ENCODE measurements at regions not wholly inside any gene's neighbourhood (a gene's known extent, or its start where the extent isn't known, plus 50 kb on each side); places are given as distances from the start of the nearest gene placed in this dataset.

DNA sequence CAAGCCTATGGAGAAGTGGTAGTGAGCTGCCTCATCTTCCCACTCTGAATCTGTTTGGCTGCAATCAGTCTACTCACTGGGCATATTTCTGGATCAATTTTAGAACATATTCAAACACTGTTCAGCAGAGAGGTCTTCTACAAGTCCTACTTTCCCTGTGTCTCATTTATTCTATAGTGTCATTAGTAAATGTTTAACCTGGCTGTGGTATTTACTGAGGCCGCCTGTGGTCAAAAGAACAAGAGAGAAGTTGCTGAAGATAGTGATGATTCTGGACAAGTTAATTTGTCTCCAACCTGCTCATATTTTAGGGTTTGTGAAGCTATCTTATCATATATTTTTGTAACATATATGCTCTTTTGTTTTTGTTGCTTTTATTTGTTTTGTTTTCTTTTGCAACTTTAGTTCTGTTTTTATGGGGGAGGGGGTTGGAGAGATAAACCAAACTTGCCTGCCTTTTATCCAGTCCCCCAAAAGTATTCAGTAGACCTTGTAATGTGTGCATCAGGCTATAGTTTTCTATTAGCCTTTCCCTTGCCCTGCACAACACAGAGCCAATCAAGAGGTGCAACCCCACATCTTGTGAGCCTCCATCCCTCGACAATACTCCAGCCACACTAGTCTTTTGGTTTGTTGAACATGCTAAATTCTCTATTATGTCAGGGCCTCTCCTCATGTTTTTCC is 362.8 kb upstream of the MBL2 start:
- Histone ChIP-seq H3K9me3 (ENCODE audit: control insufficient read depth, low read length) (no peaks in the 10 kb centered on the region), H3K27ac (ENCODE audit: low read depth, low read length) (no peak overlapping the region), H3K36me3 (ENCODE audit: control insufficient read depth, insufficient read depth, low read length) (no peaks in the 10 kb centered on the region), H3K4me3 (ENCODE audit: low read length) (no peak overlapping the region), H3K9ac (ENCODE audit: extremely low read depth, low read length, poor library complexity, severe bottlenecking) (no peak overlapping the region), H3K4me1 (ENCODE audit: control insufficient read depth, insufficient read depth, low read length) (no peaks in the 10 kb centered on the region), H3K27me3 (ENCODE audit: control insufficient read depth, insufficient read depth, low read length, poor library complexity, severe bottlenecking) (no peaks in the 10 kb centered on the region)
- no peaks in the 10 kb centered on the region for H3K36me3 Mint-ChIP-seq (ENCODE audit: low read depth)
- H3K9me3 Mint-ChIP-seq: no peaks in the 10 kb centered on the region
- H3K4me3 Mint-ChIP-seq: no peak overlapping the region
- peaks cover 13% of the 10 kb centered on the region for H3K4me1 Mint-ChIP-seq
- WGBS, 2 experiments (ENCODE audit: insufficient coverage in 1 of 2, insufficient read length in 1 of 2): 96 to 100% methylated on average over 1 to 2 of the region's 2 CpGs
- H3K27ac Mint-ChIP-seq: no peak overlapping the region
- DNase-seq: no peak
- no peaks in the 10 kb centered on the region for H3K27me3 Mint-ChIP-seq (ENCODE audit: insufficient read depth)
- TF ChIP-seq, protein P1, sequence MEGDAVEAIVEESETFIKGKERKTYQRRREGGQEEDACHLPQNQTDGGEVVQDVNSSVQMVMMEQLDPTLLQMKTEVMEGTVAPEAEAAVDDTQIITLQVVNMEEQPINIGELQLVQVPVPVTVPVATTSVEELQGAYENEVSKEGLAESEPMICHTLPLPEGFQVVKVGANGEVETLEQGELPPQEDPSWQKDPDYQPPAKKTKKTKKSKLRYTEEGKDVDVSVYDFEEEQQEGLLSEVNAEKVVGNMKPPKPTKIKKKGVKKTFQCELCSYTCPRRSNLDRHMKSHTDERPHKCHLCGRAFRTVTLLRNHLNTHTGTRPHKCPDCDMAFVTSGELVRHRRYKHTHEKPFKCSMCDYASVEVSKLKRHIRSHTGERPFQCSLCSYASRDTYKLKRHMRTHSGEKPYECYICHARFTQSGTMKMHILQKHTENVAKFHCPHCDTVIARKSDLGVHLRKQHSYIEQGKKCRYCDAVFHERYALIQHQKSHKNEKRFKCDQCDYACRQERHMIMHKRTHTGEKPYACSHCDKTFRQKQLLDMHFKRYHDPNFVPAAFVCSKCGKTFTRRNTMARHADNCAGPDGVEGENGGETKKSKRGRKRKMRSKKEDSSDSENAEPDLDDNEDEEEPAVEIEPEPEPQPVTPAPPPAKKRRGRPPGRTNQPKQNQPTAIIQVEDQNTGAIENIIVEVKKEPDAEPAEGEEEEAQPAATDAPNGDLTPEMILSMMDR (conservative IDR thresholded peaks at IDR 0.05): no peak

DNA sequence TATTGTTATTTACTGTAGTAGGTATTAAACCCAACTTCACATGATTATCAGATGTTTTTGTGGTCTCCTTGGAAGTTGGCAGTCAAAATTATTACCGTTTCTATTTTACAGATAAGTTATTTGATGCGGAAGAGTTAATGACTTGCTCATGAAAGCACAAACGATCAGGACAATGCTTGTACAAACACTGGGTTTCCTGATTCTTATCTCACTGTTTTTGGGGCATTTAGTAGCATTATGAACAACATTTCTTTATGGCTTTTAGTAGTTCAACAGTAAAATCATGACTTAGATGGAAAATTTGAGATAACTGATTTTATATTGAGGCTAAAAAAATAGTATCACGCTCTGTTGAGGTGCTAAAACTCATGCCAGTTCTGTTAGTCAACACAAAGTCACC is 361.5 kb upstream of the MBL2 start:
- H3K36me3 Mint-ChIP-seq (ENCODE audit: low read depth): no peaks in the 10 kb centered on the region
- Histone ChIP-seq H3K9ac (ENCODE audit: extremely low read depth, low read length, poor library complexity, severe bottlenecking) (no peak overlapping the region), H3K4me1 (ENCODE audit: control insufficient read depth, insufficient read depth, low read length) (no peaks in the 10 kb centered on the region), H3K27me3 (ENCODE audit: control insufficient read depth, insufficient read depth, low read length, poor library complexity, severe bottlenecking) (no peaks in the 10 kb centered on the region), H3K9me3 (ENCODE audit: control insufficient read depth, low read length) (no peaks in the 10 kb centered on the region), H3K4me3 (ENCODE audit: low read length) (no peak overlapping the region), H3K36me3 (ENCODE audit: control insufficient read depth, insufficient read depth, low read length) (no peaks in the 10 kb centered on the region), H3K27ac (ENCODE audit: low read depth, low read length) (no peak overlapping the region)
- H3K27me3 Mint-ChIP-seq (ENCODE audit: insufficient read depth): no peaks in the 10 kb centered on the region
- no peak for DNase-seq
- H3K9me3 Mint-ChIP-seq: no peaks in the 10 kb centered on the region
- peaks cover 11% of the 10 kb centered on the region for H3K4me1 Mint-ChIP-seq
- H3K4me3 Mint-ChIP-seq: no peak overlapping the region
- TF ChIP-seq, protein P1 (conservative IDR thresholded peaks at IDR 0.05): no peak
- whole genome bisulfite sequencing, 2 experiments (ENCODE audit: insufficient coverage in 1 of 2, insufficient read length in 1 of 2): 94% methylated on average over 3 to 4 of the region's 4 CpGs
- H3K27ac Mint-ChIP-seq: no peak overlapping the region

DNA sequence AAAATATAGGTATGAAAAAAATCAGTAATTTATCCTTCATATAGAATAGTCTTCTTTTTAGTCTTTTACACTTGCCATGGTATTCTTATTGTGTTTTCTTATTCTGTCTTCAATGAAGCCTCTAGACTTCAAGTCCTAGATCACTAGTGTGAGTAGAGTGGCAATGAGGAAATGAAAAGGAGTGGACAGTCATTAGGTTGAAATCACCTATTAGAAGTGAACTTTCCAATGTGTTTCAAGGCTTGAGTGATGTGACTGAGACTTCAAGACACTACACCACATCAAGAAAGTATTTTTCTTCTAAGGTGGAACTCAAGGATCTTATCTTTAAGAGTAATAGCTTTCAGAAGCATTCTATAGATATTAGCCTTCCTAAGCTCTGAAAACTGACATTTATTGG is 357.8 kb upstream of the MBL2 start:
- no peak for DNase-seq
- no peaks in the 10 kb centered on the region for H3K27me3 Mint-ChIP-seq (ENCODE audit: insufficient read depth)
- peaks cover 2% of the 10 kb centered on the region for H3K9me3 Mint-ChIP-seq
- Histone ChIP-seq H3K27me3 (ENCODE audit: control insufficient read depth, insufficient read depth, low read length, poor library complexity, severe bottlenecking) (no peaks in the 10 kb centered on the region), H3K9me3 (ENCODE audit: control insufficient read depth, low read length) (no peaks in the 10 kb centered on the region), H3K4me1 (ENCODE audit: control insufficient read depth, insufficient read depth, low read length) (no peaks in the 10 kb centered on the region), H3K36me3 (ENCODE audit: control insufficient read depth, insufficient read depth, low read length) (no peaks in the 10 kb centered on the region), H3K27ac (ENCODE audit: low read depth, low read length) (no peak overlapping the region), H3K9ac (ENCODE audit: extremely low read depth, low read length, poor library complexity, severe bottlenecking) (no peak overlapping the region), H3K4me3 (ENCODE audit: low read length) (no peak overlapping the region)
- H3K36me3 Mint-ChIP-seq (ENCODE audit: low read depth): no peaks in the 10 kb centered on the region
- H3K4me1 Mint-ChIP-seq: peaks cover 5% of the 10 kb centered on the region
- H3K4me3 Mint-ChIP-seq: no peak overlapping the region
- TF ChIP-seq, protein P1 (conservative IDR thresholded peaks at IDR 0.05): no peak
- no peak overlapping the region for H3K27ac Mint-ChIP-seq

All from endodermal cell (in vitro differentiated cells).